Epithelial cell of proximal tubule (primary cell): ENCODE measurements at regions not wholly inside any gene's neighbourhood (a gene's known extent, or its start where the extent isn't known, plus 50 kb on each side); places are given as distances from the start of the nearest gene placed in this dataset.

Source experiments
- DNase-seq: peaks from one replicate; pipeline ENCODE4 v3.0.0-alpha.2; 2011; ENCODE audit warnings: low read depth
- H3K4me3 ChIP-seq: 2 replicates; pipeline ENCODE4 v1.5.1; 2011; ENCODE audit warnings: low read depth, mild to moderate bottlenecking, low read length
- CTCF ChIP-seq: conservative IDR thresholded peaks from 2 replicates; pipeline ENCODE4 v1.5.1; 2012; ENCODE audit warnings: low read depth, mild to moderate bottlenecking, low read length

GRCh38 chr1:177368255-177368654, 197.5 kb downstream of the BRINP2 start:
- no peak for TF ChIP-seq CTCF
- DNase-seq = no peak
- no peak overlapping the region for H3K4me3 ChIP-seq

GRCh38 chr1:177366091-177366490, 195.3 kb downstream of the BRINP2 start:
- no peak for TF ChIP-seq CTCF
- no peak overlapping the region for H3K4me3 ChIP-seq
- DNase-seq = no peak

- no peak for TF ChIP-seq CTCF
- H3K4me3 ChIP-seq = no peak overlapping the region
- DNase-seq = no peak
Measured at GRCh38 chr1:177360791-177361190, 190.0 kb downstream of the BRINP2 start.

GRCh38 chr1:177356674-177357435, 186.1 kb downstream of the BRINP2 start:
- no peak for DNase-seq
- TF ChIP-seq CTCF = no peak
- no peak overlapping the region for H3K4me3 ChIP-seq

GRCh38 chr1:177355575-177355974, 184.8 kb downstream of the BRINP2 start:
- H3K4me3 ChIP-seq = no peak overlapping the region
- DNase-seq = no peak
- TF ChIP-seq CTCF = peak; percentile 69

GRCh38 chr1:177354247-177354646, 183.5 kb downstream of the BRINP2 start:
- H3K4me3 ChIP-seq = no peak overlapping the region
- no peak for DNase-seq
- no peak for TF ChIP-seq CTCF
